Breast epithelium (tissue), 4 donors: ENCODE measurements at regions not wholly inside any gene's neighbourhood (a gene's known extent, or its start where the extent isn't known, plus 50 kb on each side); places are given as distances from the start of the nearest gene placed in this dataset.

Experiments
- DNase-seq, 2 donors: peaks; one replicate each; pipeline ENCODE4 v3.0.0-alpha.2; 2019; ENCODE audit warnings: low spot score in 2 of 2
- H3K27ac ChIP-seq, 2 donors: fragments of 200-600 bp; sonication (generic) in 1 of 2; one replicate each; pipeline ENCODE4 v1.5.1; 2016 to 2019; ENCODE audit warnings: mild to moderate bottlenecking in 1 of 2
- H3K27me3 ChIP-seq, 2 donors: fragments of 200-600 bp; sonication (generic) in 1 of 2; one replicate each; pipeline versions ENCODE4 v1.5.1 to v1.6.0; 2017 to 2019; ENCODE audit warnings: control low read depth in 1 of 2, mild to moderate bottlenecking in 1 of 2
- H3K36me3 ChIP-seq: fragments of 200-600 bp; one replicate; pipeline ENCODE4 v1.5.1; 2019
- H3K4me1 ChIP-seq, 2 donors: fragments of 200-600 bp; sonication (generic); one replicate each; pipeline ENCODE4 v1.5.1; 2016 to 2019; ENCODE audit warnings: control low read depth in 1 of 2
- H3K4me3 ChIP-seq, 3 donors: fragments of 200-600 bp; sonication (generic); 1 replicate in 2 of 3; 2 replicates in 1 of 3; pipeline ENCODE4 v1.5.1; 2016 to 2019; ENCODE audit warnings: mild to moderate bottlenecking in 3 of 3, moderate library complexity in 2 of 3
- H3K9me3 ChIP-seq, 2 donors: fragments of 200-600 bp; sonication (generic) in 1 of 2; one replicate each; pipeline ENCODE4 v1.5.1; 2016 to 2019; ENCODE audit warnings: control low read depth in 1 of 2
- POLR2A ChIP-seq: fragments of 450-650 bp; IDR thresholded peaks from one replicate; pipeline ENCODE4 v1.6.1; 2016; ENCODE audit warnings: antibody characterized with exemption, mild to moderate bottlenecking, moderate library complexity
- POLR2AphosphoS5 ChIP-seq, 3 donors: sonication (generic); formaldehyde crosslinking; IDR thresholded peaks; one replicate each; pipeline ENCODE4 v1.6.1; 2017; ENCODE audit warnings: antibody characterized with exemption in 3 of 3
- intact Hi-C: fragments of 100-400 bp; cut with DNase I; formaldehyde crosslinking; loops from one replicate; pipeline ENCODE4 v1.15.1; 2023; ENCODE audit warnings: low total_unique reads
- TF ChIP-seq, protein P1 (sequence below), 3 donors: fragments of 450-650 bp; IDR thresholded peaks; one replicate each; pipeline ENCODE4 v1.5.1; 2016 to 2017; ENCODE audit warnings: antibody characterized with exemption in 3 of 3, mild to moderate bottlenecking in 3 of 3, moderate library complexity in 3 of 3

DNA sequence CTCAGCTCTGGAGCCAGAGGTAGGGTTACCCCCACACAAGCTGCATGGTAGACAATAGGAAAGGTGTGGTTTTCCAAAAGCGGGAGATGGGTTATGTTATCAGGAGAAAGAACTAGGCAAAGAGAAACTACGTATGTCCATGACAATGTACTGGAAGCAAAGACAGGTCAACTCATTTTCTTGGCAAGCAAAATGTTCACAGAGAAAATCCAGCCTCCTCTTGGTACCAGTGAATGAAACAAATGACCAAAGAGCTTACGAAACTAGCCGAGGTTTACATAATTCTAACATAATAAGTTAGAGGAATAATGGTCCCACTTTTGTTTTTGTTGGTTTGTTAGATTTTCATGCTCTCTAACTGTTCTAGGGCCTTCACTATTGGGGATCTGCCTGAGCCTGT is 338.1 kb upstream of the TGFBR2 start:
- Histone ChIP-seq H3K27ac (no peak overlapping the region), H3K9me3 (no peaks in the 10 kb centered on the region), H3K4me3 (no peak overlapping the region), H3K27me3 (no peaks in the 10 kb centered on the region), H3K36me3 (no peaks in the 10 kb centered on the region), H3K4me1 (no peaks in the 10 kb centered on the region)
- intact Hi-C loops, result no loop called here
- no peak for TF ChIP-seq POLR2A
- TF ChIP-seq, protein P1, sequence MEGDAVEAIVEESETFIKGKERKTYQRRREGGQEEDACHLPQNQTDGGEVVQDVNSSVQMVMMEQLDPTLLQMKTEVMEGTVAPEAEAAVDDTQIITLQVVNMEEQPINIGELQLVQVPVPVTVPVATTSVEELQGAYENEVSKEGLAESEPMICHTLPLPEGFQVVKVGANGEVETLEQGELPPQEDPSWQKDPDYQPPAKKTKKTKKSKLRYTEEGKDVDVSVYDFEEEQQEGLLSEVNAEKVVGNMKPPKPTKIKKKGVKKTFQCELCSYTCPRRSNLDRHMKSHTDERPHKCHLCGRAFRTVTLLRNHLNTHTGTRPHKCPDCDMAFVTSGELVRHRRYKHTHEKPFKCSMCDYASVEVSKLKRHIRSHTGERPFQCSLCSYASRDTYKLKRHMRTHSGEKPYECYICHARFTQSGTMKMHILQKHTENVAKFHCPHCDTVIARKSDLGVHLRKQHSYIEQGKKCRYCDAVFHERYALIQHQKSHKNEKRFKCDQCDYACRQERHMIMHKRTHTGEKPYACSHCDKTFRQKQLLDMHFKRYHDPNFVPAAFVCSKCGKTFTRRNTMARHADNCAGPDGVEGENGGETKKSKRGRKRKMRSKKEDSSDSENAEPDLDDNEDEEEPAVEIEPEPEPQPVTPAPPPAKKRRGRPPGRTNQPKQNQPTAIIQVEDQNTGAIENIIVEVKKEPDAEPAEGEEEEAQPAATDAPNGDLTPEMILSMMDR (IDR thresholded peaks at IDR 0.05), result no peak
- no peak for TF ChIP-seq POLR2AphosphoS5 (IDR thresholded peaks at IDR 0.05)
- DNase-seq, result no peak

DNA sequence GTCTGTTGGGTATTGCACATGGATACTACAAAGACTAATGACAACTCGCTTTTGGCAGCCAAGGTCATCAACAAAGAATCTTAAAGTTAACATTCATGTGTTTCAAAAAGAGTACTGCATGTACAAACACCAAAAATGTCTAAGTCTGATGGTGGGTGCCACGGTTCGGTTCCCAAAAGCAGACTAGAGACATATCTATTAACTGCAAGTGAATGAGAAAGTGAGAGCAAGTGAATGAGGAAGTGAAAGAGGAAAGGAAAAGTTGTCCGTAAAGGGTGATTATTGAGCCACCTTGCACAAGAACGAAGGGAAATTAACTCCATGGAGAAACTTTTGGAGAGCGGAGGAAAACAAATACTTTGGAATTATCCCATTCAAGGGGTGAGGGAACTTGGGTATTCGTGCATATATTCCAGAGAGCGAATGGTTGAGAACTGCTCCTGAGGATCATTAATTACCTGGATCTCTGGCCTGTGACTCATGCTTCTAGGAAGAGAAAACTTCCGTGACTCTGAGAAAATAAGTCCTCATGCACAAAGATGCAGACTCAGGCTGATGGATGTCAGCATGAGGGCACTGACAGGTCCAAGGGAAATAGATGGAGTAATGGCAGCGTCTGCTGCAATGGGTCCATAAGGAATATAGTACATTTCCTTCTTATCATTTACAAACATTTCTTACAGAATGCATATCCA is 336.5 kb upstream of the TGFBR2 start:
- Histone ChIP-seq H3K27ac (no peak overlapping the region), H3K9me3 (no peaks in the 10 kb centered on the region), H3K4me1 (no peaks in the 10 kb centered on the region), H3K4me3 (no peak overlapping the region), H3K27me3 (no peaks in the 10 kb centered on the region), H3K36me3 (no peaks in the 10 kb centered on the region)
- intact Hi-C loops, result no loop called here
- TF ChIP-seq POLR2A (no peak), POLR2AphosphoS5 (IDR thresholded peaks at IDR 0.05) (no peak)
- TF ChIP-seq, protein P1 (IDR thresholded peaks at IDR 0.05), result no peak
- DNase-seq, result no peak

DNA sequence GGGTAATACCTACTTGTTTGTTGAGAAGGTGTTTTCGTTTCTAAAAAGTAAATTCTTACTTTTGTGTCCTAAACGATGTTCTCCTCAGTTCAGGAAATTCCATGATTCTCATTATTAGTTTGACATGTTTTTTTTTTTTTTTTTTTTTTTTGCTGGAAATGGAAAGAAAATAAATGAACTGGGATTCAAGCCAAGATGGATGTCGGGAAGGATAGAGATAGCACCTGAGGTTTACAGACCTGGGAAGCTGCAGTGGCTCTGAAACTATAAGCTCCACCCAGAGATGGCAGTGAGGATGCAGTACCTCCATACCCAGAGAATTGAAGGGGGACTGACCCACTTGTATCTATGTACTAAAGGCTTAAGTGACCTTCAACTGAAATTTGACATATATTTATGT is 334.6 kb upstream of the TGFBR2 start:
- Histone ChIP-seq H3K36me3 (no peaks in the 10 kb centered on the region), H3K4me3 (no peak overlapping the region), H3K27ac (no peak overlapping the region), H3K9me3 (no peaks in the 10 kb centered on the region), H3K4me1 (no peaks in the 10 kb centered on the region), H3K27me3 (no peaks in the 10 kb centered on the region)
- TF ChIP-seq POLR2AphosphoS5 (IDR thresholded peaks at IDR 0.05) (no peak), POLR2A (no peak)
- TF ChIP-seq, protein P1 (IDR thresholded peaks at IDR 0.05), result no peak
- no peak for DNase-seq
- intact Hi-C loops, result no loop called here

DNA sequence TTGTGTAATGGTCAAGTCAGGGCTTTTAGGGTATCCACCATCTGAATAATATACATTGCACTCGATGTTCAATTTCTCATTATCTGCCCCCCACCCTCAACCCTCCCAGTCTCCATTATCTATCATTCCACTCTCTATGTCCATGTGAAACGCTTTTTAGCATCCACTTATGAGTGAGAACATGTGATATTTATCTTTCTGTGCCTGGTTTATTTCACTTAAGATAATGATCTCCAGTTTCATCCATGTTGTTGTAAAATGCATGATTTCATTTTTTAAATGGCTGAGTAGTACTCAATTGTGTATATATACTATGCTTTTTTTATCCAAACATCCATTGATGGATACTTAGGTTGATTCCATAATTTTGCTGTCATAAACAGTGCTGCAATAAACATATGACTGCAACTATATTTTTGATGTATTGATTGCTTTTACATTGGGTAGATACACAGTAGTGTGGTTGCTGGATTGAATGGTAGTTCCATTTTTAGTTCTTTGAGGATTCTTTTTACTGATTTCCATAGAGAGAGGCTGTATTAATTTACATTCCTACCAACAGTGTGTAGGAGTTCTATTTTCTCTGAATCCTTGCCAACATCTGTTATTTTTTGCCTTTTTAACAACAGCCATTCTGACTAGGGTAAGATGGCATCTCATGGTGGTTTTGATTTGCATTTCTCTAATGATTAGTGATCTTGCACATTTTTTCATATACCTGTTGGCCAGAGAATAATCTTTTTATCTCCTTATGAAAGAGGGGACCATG is 332.9 kb upstream of the TGFBR2 start:
- Histone ChIP-seq H3K27me3 (no peaks in the 10 kb centered on the region), H3K4me3 (no peak overlapping the region), H3K36me3 (no peaks in the 10 kb centered on the region), H3K27ac (no peak overlapping the region), H3K9me3 (no peaks in the 10 kb centered on the region), H3K4me1 (no peaks in the 10 kb centered on the region)
- TF ChIP-seq POLR2AphosphoS5 (IDR thresholded peaks at IDR 0.05), result no peak
- no peak for TF ChIP-seq POLR2A
- TF ChIP-seq, protein P1 (IDR thresholded peaks at IDR 0.05), result no peak
- intact Hi-C loops, result no loop called here
- DNase-seq, result no peak

DNA sequence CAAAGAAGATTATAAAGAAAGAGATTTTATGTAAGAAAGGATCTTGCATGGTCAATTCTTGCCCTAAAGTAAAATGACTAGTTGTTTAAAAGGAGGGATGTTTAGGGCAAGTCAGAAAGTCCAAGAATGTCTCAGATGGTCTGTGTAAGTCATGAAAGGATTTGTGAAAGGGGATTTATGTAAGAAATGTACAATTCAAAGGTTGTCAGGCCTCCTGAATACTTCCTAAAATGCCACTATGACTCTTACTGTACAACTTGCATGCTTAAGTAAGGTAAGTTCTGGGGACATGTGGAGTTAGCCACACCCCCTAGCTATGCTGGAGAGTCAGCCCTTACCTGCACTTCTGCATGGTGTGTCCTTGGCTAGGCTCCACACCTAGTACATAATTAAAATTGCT is 328.9 kb upstream of the TGFBR2 start:
- H3K27ac ChIP-seq, result no peak overlapping the region
- TF ChIP-seq POLR2A, result no peak
- TF ChIP-seq, protein P1 (IDR thresholded peaks at IDR 0.05), result no peak
- no peak for TF ChIP-seq POLR2AphosphoS5 (IDR thresholded peaks at IDR 0.05)
- no peaks in the 10 kb centered on the region for H3K9me3 ChIP-seq
- DNase-seq, result no peak
- no peaks in the 10 kb centered on the region for H3K27me3 ChIP-seq
- intact Hi-C loops, result no loop called here
- H3K4me3 ChIP-seq, result no peak overlapping the region
- H3K4me1 ChIP-seq, result no peaks in the 10 kb centered on the region
- H3K36me3 ChIP-seq, result no peaks in the 10 kb centered on the region
